ENCODE measurements at regions not wholly inside any gene's neighbourhood (a gene's known extent, or its start where the extent isn't known, plus 50 kb on each side); places are given as distances from the start of the nearest gene placed in this dataset.

GRCh38 chr11:109221190-109221589, 200.8 kb upstream of the C11orf87 start:
- ATAC-seq (ENCODE audit: poor library complexity) = no peak
- DNase-seq = no peak
- intact Hi-C loops (cut with DNase I) = no loop called here

- intact Hi-C loops (cut with DNase I) = no loop called here
- DNase-seq (no peak), ATAC-seq (ENCODE audit: poor library complexity) (no peak)
Measured at GRCh38 chr11:109222761-109223160, 199.2 kb upstream of the C11orf87 start.

- intact Hi-C loops (cut with DNase I) = no loop called here
- DNase-seq (no peak), ATAC-seq (ENCODE audit: poor library complexity) (no peak)
Measured at GRCh38 chr11:109223451-109223850, 198.5 kb upstream of the C11orf87 start.

- no peak for DNase-seq
- no peak for ATAC-seq (ENCODE audit: poor library complexity)
- intact Hi-C loops (cut with DNase I) = no loop called here
Measured at GRCh38 chr11:109229682-109230081, 192.3 kb upstream of the C11orf87 start.

- no peak for DNase-seq
- ATAC-seq (ENCODE audit: poor library complexity) = no peak
- intact Hi-C loops (cut with DNase I) = no loop called here
Measured at GRCh38 chr11:109236188-109236587, 185.8 kb upstream of the C11orf87 start.

DNA sequence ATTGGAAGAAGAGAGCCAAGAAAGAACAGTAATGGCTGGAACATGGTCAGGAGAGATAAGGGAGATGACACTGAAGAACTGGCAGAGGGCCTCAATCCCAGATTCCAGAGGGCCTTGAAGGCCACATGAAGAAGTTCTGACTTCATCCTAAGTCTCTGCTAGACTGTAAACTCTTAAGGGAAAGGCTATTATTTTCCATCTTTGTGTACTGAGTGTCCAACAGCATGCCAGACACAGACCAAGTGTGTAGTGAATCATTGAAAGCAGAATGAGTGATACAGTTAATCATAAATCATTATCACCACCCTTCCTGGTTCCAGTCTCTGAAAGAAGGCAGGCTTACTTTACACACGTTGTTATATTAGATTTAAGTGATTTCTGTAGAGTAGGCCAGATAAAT, 185.3 kb upstream of the C11orf87 start:
- ATAC-seq (ENCODE audit: poor library complexity) = no peak
- intact Hi-C loops (cut with DNase I) = no loop called here
- DNase-seq = no peak

GRCh38 chr11:109237636-109238035, 184.4 kb upstream of the C11orf87 start:
- ATAC-seq (ENCODE audit: poor library complexity) = no peak
- intact Hi-C loops (cut with DNase I) = no loop called here
- DNase-seq = no peak

GRCh38 chr11:109241988-109242536, 179.9 kb upstream of the C11orf87 start:
- intact Hi-C loops (cut with DNase I) = no loop called here
- DNase-seq = no peak
- ATAC-seq (ENCODE audit: poor library complexity) = no peak

GRCh38 chr11:109247071-109247470, 174.9 kb upstream of the C11orf87 start:
- no peak for ATAC-seq (ENCODE audit: poor library complexity)
- intact Hi-C loops (cut with DNase I) = no loop called here

DNA sequence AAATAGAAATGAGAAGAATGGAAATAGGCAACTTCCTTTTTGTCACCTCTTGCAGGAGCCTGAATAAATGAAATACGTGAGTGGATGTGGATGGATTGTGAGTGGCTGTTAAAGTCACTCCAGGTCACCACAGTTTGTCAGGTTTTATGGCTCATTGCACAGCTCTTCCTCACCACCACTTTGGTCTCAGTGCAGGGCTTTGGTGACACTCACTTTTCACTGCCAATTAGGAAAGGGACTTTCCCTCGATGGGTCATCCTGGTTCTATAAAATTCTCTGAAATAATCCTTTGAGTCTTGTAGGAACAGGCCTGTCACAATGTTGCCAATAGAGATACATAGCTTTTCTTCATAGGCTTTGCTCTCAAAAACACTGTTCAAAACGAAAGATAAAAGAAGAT, 172.4 kb upstream of the C11orf87 start:
- no peak for ATAC-seq (ENCODE audit: poor library complexity)
- DNase-seq = no peak
- intact Hi-C loops (cut with DNase I) = no loop called here

More at GRCh38 chr11:109247071-109247470, 174.9 kb upstream of the C11orf87 start:
- no peak for DNase-seq

DNA sequence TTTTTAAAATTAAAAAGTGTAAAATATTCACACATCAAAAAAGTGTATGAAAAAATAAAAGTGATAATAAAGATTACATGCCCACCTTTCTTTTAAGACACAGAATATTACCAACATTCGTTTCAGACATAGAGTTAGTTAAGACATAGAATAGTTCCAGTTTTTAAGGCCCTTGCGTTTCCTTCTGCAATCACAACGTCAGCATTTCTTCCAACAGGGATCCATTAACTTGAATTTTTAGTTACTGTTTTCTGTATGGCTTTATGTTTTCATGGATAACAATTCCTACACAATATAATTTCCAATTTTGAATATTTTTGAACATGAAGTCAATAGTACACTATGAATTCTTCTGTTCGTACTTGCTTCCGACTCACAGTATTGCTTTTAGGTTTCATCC, 170.8 kb upstream of the C11orf87 start:
- ATAC-seq (ENCODE audit: poor library complexity) = no peak
- no peak for DNase-seq
- intact Hi-C loops (cut with DNase I) = no loop called here

GRCh38 chr11:109264128-109264527, 157.9 kb upstream of the C11orf87 start:
- intact Hi-C loops (cut with DNase I) = no loop called here
- DNase-seq (no peak), ATAC-seq (ENCODE audit: poor library complexity) (no peak)

DNA sequence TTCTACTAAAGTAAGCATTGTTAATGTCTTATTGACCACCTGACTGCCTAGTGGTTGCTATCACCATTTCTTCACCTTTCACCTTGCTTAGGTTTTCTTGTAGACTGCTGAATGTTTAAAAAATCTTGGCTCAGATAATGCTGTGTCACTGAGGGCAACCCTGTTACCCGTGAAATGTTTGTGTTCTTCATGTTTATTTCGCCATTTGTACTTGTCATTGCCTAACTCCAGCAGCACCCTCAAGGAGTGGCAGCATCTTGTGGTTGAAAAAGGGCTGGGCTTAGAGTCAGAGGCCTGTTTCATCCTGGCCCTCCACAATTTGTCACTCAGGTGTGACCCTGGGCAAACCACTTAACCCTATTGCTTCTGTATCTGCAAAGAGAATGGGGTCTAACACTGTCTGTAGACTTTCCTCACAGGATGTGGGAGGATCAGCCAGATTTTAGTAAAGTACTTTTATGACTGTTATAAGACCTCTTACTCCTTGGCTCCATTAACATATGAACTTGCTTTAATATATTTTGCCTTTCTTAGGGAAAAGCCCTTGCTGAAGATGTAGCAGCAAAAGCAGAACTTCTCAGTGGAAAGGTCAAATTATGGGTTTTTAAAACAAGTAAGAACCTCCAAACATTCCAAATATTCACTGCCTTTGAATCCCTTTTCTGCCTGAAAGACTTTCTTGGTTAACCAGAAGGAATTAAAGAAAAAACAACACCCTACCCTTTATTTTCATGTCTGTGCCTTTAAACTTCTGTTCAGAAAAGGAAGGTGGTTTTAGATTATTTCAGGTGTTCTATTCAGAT, 154.5 kb upstream of the C11orf87 start:
- DNase-seq (no peak), ATAC-seq (ENCODE audit: poor library complexity) (no peak)
- intact Hi-C loops (cut with DNase I) = no loop called here

DNA sequence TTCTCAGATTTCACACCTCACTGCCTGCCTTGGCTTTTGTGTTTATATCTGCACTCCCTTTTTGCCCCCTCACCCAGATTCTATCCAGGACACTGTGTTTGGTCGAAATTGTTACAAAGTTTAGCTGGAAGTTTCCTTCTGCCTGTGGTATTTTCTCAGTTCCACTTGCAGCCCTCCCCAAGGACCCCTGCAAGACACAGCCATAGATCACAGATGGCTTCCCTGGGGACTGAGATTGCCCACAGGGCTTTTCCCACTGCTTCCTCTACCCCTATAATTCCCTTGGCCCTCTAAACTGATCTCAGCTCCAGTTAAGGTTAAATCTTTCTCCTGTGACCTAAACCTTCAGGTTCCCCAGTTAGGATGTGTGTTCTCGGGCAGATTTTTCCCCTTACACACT, 146.1 kb upstream of the C11orf87 start:
- DNase-seq (no peak), ATAC-seq (ENCODE audit: poor library complexity) (no peak)
- intact Hi-C loops (cut with DNase I) = no loop called here

- DNase-seq (no peak), ATAC-seq (ENCODE audit: poor library complexity) (no peak)
- intact Hi-C loops (cut with DNase I) = no loop called here
Measured at GRCh38 chr11:109285465-109285864, 136.5 kb upstream of the C11orf87 start.

DNA sequence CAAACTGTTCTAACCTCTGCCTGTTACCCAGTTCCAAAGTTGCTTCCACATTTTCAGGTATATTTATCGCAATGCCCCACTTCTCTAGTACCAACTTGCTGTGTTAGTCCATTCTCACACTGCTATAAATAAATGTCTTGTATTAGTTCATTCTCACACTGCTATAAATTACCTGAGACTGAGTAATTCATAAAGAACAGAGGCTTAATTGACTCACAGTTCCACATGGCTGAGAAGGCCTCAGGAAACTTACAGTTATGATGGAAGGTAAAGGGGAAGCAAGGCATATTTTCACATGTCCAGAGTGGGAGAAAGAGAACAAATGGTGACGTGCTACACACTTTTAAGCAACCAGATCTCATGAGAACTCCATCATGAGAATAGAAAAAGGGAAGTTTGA, 130.4 kb upstream of the C11orf87 start:
- DNase-seq (no peak), ATAC-seq (ENCODE audit: poor library complexity) (no peak)
- intact Hi-C loops (cut with DNase I) = no loop called here

DNA sequence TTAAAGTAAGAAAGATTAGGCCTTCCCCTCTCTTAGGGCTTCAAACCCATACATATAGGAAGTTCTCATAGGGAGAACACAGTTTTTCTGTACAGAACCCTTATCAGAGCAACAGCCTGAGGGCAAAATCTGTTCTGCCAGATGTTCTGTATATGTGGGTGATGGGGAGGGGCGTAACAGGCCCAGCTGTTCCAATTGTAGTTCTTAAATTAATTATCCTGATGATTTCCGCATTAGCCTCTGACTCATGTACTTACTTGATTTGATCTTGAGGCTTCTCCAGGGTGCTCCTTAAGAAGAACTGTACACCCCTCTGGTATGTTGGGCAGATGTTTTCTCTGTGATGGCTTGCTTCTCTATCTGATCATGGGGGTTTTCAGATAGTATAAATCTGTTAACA, 123.1 kb upstream of the C11orf87 start:
- no peak for DNase-seq
- intact Hi-C loops (cut with DNase I) = no loop called here
- no peak for ATAC-seq (ENCODE audit: poor library complexity)

DNA sequence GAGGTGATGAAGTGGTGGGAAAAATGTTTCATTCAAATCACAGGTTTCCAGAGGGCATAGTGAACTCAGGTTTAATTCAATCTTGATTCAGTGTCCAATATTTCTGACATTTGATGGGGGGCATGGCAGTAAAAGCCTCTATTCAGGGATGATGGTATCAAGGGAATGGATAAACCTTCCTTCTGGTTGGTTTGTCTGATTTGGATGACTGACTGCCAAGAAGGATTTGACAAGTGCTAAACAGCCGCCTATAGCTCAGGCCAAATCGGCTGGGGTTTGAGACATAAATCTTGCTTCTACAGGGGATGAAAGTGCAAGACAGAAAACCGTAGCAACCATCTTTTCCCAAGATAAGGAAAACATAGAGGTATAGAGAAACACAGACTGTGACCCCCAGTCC, 121.8 kb upstream of the C11orf87 start:
- intact Hi-C loops (cut with DNase I) = loop anchor here (10.0 kb wide), 1 partner anchor 325 kb away; no protein-coding TSS in a partner anchor
- ATAC-seq (ENCODE audit: poor library complexity) = no peak

DNA sequence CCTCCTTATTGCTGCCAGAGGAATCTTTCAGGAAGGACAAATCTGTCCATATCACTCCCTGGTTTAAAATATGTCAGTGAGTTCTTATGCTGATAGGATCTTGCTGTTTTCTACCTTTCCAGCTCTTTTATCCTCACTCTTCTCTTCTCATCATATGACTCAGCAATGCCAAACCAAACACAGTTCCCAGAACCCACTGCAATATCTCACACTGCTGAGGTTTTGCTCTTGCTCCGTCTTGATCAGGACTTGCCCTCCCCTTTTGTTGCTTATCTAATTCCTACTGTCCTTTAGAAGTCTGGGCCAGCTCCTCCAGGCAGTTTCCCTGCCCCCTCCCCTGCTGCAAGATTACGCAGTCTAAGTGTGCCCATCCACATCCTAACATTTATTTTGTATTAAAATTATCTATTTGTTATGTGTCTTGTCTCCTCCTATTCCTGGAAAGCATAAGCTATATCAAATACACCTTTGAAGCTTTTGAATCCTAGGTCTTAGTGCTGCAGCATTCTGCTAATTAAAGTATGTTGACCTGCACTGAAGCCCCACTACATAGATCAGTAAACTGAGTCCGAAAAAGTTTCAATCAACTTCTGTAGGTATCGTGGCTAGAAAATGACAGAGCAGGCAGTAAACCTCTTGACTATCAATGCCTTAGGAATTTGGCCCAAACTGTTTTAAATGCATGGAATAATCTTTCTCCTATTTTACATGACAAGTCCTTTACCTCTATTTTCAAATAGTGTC, 119.2 kb upstream of the C11orf87 start:
- DNase-seq (no peak), ATAC-seq (ENCODE audit: poor library complexity) (no peak)
- intact Hi-C loops (cut with DNase I) = loop anchor here (10.0 kb wide), 1 partner anchor 328 kb away; no protein-coding TSS in a partner anchor

More for the DNA sequence above, 121.8 kb upstream of the C11orf87 start:
- DNase-seq = no peak

GRCh38 chr11:109303342-109303741, 118.6 kb upstream of the C11orf87 start:
- ATAC-seq (ENCODE audit: poor library complexity) (no peak), DNase-seq (no peak)
- intact Hi-C loops (cut with DNase I) = loop anchor here (10.0 kb wide), 1 partner anchor 329 kb away; no protein-coding TSS in a partner anchor

Measured in Right ventricle myocardium superior (tissue), 1 donor.